Astrocyte (in vitro differentiated cells and primary cell): ENCODE measurements at regions not wholly inside any gene's neighbourhood (a gene's known extent, or its start where the extent isn't known, plus 50 kb on each side); places are given as distances from the start of the nearest gene placed in this dataset.

Source experiments
- EZH2 ChIP-seq: IDR thresholded peaks from 2 replicates; pipeline ENCODE4 v1.6.1; 2012; ENCODE audit warnings: mild to moderate bottlenecking, low read length, inconsistent platforms; ENCODE audit not compliant: insufficient read depth
- TF ChIP-seq, protein P1 (sequence below): IDR thresholded peaks from 2 replicates; pipeline ENCODE4 v1.5.1; 2011; ENCODE audit warnings: low read depth, mild to moderate bottlenecking, inconsistent platforms, low read length, moderate library complexity; ENCODE audit not compliant: insufficient read depth

DNA sequence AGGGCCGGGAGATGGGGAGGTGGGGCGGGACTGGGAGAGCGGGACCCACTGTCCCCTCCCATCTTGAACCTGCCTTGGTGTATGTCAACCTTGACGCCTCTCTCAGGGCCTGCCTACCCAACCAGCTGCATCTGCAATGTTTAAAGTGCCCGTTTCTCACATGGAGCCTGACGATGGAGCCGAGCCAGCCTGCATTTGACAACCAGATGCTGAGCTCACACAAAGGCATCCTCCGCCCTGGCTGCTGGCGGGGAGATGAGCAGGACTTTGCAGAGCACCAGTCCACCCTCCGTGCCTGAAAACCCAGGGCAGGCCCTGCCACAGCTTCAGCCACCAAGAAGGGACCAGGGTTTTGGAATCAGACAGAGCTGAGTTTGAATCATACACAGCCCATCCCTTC, 141.1 kb upstream of the SMIM23 start:
- TF ChIP-seq, protein P1, sequence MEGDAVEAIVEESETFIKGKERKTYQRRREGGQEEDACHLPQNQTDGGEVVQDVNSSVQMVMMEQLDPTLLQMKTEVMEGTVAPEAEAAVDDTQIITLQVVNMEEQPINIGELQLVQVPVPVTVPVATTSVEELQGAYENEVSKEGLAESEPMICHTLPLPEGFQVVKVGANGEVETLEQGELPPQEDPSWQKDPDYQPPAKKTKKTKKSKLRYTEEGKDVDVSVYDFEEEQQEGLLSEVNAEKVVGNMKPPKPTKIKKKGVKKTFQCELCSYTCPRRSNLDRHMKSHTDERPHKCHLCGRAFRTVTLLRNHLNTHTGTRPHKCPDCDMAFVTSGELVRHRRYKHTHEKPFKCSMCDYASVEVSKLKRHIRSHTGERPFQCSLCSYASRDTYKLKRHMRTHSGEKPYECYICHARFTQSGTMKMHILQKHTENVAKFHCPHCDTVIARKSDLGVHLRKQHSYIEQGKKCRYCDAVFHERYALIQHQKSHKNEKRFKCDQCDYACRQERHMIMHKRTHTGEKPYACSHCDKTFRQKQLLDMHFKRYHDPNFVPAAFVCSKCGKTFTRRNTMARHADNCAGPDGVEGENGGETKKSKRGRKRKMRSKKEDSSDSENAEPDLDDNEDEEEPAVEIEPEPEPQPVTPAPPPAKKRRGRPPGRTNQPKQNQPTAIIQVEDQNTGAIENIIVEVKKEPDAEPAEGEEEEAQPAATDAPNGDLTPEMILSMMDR: no peak
- TF ChIP-seq EZH2: no peak
